GM23338 (cell line): ENCODE measurements at regions not wholly inside any gene's neighbourhood (a gene's known extent, or its start where the extent isn't known, plus 50 kb on each side); places are given as distances from the start of the nearest gene placed in this dataset.

Experiments
- ATAC-seq: fragments of 200-7000 bp; cut with Tn5 transposase; 3 replicates; pipeline ENCODE4 v1.9.1; 2020
- DNase-seq: peaks from one replicate; pipeline ENCODE4 v3.0.0-alpha.2; 2015; ENCODE audit warnings: low spot score
- H2AFZ ChIP-seq: fragments of 200-600 bp; sonication (generic); 2 replicates; pipeline ENCODE4 v1.8.0; 2016; ENCODE audit warnings: antibody characterized with exemption, mild to moderate bottlenecking, moderate library complexity
- H3F3A ChIP-seq: fragments of 200-600 bp; sonication (generic); replicated peaks from 2 replicates; pipeline ENCODE4 v1.8.0; 2017; ENCODE audit warnings: antibody characterized with exemption, mixed run types, low read depth
- H3K27ac ChIP-seq: fragments of 200-600 bp; sonication (generic); 2 replicates; pipeline ENCODE4 v1.6.1; 2016; ENCODE audit warnings: low read depth
- H3K27me3 ChIP-seq: fragments of 200-600 bp; sonication (generic); 2 replicates; pipeline ENCODE4 v1.8.0; 2016; ENCODE audit warnings: mild to moderate bottlenecking, mixed run types, moderate library complexity; ENCODE audit not compliant: insufficient read depth
- H3K36me3 ChIP-seq: fragments of 200-600 bp; sonication (generic); 2 replicates; pipeline ENCODE4 v1.8.0; 2016; ENCODE audit warnings: mild to moderate bottlenecking; ENCODE audit not compliant: insufficient read depth
- H3K4me1 ChIP-seq: fragments of 200-600 bp; sonication (generic); 2 replicates; pipeline ENCODE4 v1.8.0; 2016; ENCODE audit warnings: mild to moderate bottlenecking, moderate library complexity; ENCODE audit not compliant: insufficient read depth
- H3K4me2 ChIP-seq: fragments of 200-600 bp; sonication (generic); 2 replicates; pipeline ENCODE4 v1.7.1; 2017; ENCODE audit warnings: mixed run types
- H3K4me3 ChIP-seq: fragments of 200-600 bp; sonication (generic); 2 replicates; pipeline ENCODE4 v1.6.1; 2016; ENCODE audit warnings: mixed run types
- H3K79me2 ChIP-seq: fragments of 200-600 bp; sonication (generic); replicated peaks from 2 replicates; pipeline ENCODE4 v1.8.0; 2017; ENCODE audit warnings: mild to moderate bottlenecking; ENCODE audit not compliant: insufficient read depth
- H3K9me2 ChIP-seq: fragments of 200-600 bp; sonication (generic); 2 replicates; pipeline ENCODE4 v1.8.0; 2017; ENCODE audit not compliant: insufficient read depth
- H4K20me1 ChIP-seq: fragments of 200-600 bp; sonication (generic); replicated peaks from 2 replicates; pipeline ENCODE4 v1.8.0; 2017; ENCODE audit warnings: mild to moderate bottlenecking; ENCODE audit not compliant: insufficient read depth
- H3K27ac Mint-ChIP-seq: 2 replicates; pipeline ENCODE4 v1.8.0; 2020; ENCODE audit warnings: inconsistent platforms, mild to moderate bottlenecking, moderate library complexity, mixed read lengths
- H3K27me3 Mint-ChIP-seq: 3 replicates; pipeline ENCODE4 v1.8.0; 2022; ENCODE audit warnings: low read depth, mild to moderate bottlenecking, moderate library complexity, mixed read lengths, inconsistent platforms; ENCODE audit not compliant: insufficient read depth, poor library complexity
- H3K36me3 Mint-ChIP-seq: 3 replicates; pipeline ENCODE4 v1.8.0; 2021; ENCODE audit warnings: low read depth, mild to moderate bottlenecking, inconsistent platforms, moderate library complexity, mixed read lengths
- H3K4me1 Mint-ChIP-seq: 3 replicates; pipeline ENCODE4 v1.8.0; 2020; ENCODE audit warnings: mild to moderate bottlenecking, inconsistent platforms, mixed read lengths
- H3K4me3 Mint-ChIP-seq: 3 replicates; pipeline ENCODE4 v1.8.0; 2021; ENCODE audit warnings: moderate library complexity, mild to moderate bottlenecking, inconsistent platforms, mixed read lengths
- H3K9me3 Mint-ChIP-seq: 3 replicates; pipeline ENCODE4 v1.8.0; 2020; ENCODE audit warnings: moderate library complexity, mild to moderate bottlenecking, inconsistent platforms, mixed read lengths
- CREB1 ChIP-seq: fragments of 250-450 bp; sonication (Bioruptor Pico); IDR thresholded peaks from 2 replicates; pipeline ENCODE4 v1.5.0; 2020; ENCODE audit warnings: low read depth, mild to moderate bottlenecking, moderate library complexity
- CTCF ChIP-seq, 2 experiments: fragments of 200-600 bp in 1 of 2; sonication (generic) in 1 of 2; conservative IDR thresholded peaks; 2 replicates each; pipeline versions ENCODE4 v1.5.1 to v1.6.1; 2016 to 2017; ENCODE audit warnings: antibody characterized with exemption in 2 of 2, low read depth in 2 of 2, mild to moderate bottlenecking in 2 of 2, moderate library complexity in 1 of 2
- EZH2 ChIP-seq: fragments of 200-600 bp; sonication (generic); IDR thresholded peaks from one replicate; pipeline ENCODE4 v1.8.0; 2017; ENCODE audit warnings: antibody characterized with exemption, mild to moderate bottlenecking, low read depth; ENCODE audit not compliant: unreplicated experiment
- EZH2phosphoT487 ChIP-seq: fragments of 200-600 bp; sonication (generic); IDR thresholded peaks from one replicate; pipeline ENCODE4 v1.8.1; 2018; ENCODE audit warnings: antibody characterized with exemption; ENCODE audit not compliant: unreplicated experiment
- NANOG ChIP-seq: IDR thresholded peaks from 2 replicates; pipeline ENCODE4 v1.6.1; 2016; ENCODE audit warnings: antibody characterized with exemption, borderline replicate concordance
- POLR2AphosphoS5 ChIP-seq: IDR thresholded peaks from 2 replicates; pipeline ENCODE4 v1.6.1; 2016; ENCODE audit warnings: antibody characterized with exemption, low read depth
- ZNF114 ChIP-seq: fragments of 250-450 bp; sonication (Bioruptor Pico); IDR thresholded peaks from 2 replicates; pipeline ENCODE4 v1.5.0; 2020; ENCODE audit warnings: mild to moderate bottlenecking, moderate library complexity
- ZNF462 ChIP-seq: fragments of 250-450 bp; sonication (Bioruptor Pico); IDR thresholded peaks from 2 replicates; pipeline ENCODE4 v1.5.0; 2020; ENCODE audit warnings: mild to moderate bottlenecking, moderate library complexity

GRCh38 chr7:23909426-23909825, 199.4 kb downstream of the STK31 start:
- H3K4me3 Mint-ChIP-seq = no peak overlapping the region
- H3K27ac Mint-ChIP-seq = no peak overlapping the region
- peaks cover 9% of the 10 kb centered on the region for H3K9me3 Mint-ChIP-seq
- Histone ChIP-seq H3K4me3 (no peak overlapping the region), H3K27me3 (no peaks in the 10 kb centered on the region), H3K79me2 (no peaks in the 10 kb centered on the region), H3K4me1 (no peaks in the 10 kb centered on the region), H4K20me1 (no peaks in the 10 kb centered on the region), H3K27ac (no peak overlapping the region), H3K4me2 (no peak overlapping the region), H3F3A (no peaks in the 10 kb centered on the region), H2AFZ (no peak overlapping the region), H3K36me3 (no peaks in the 10 kb centered on the region), H3K9me2 (no peaks in the 10 kb centered on the region)
- DNase-seq (no peak), ATAC-seq (no peak)
- no peaks in the 10 kb centered on the region for H3K36me3 Mint-ChIP-seq
- TF ChIP-seq EZH2 (no peak), POLR2AphosphoS5 (no peak), ZNF462 (no peak), NANOG (no peak), CREB1 (no peak)
- no peaks in the 10 kb centered on the region for H3K27me3 Mint-ChIP-seq
- no peaks in the 10 kb centered on the region for H3K4me1 Mint-ChIP-seq

- Mint-ChIP-seq H3K27ac (no peak overlapping the region), H3K4me3 (no peak overlapping the region), H3K27me3 (no peaks in the 10 kb centered on the region), H3K4me1 (no peaks in the 10 kb centered on the region), H3K9me3 (peaks cover 9% of the 10 kb centered on the region), H3K36me3 (no peaks in the 10 kb centered on the region)
- H3K79me2 ChIP-seq = no peaks in the 10 kb centered on the region
- H3K9me2 ChIP-seq = no peaks in the 10 kb centered on the region
- no peaks in the 10 kb centered on the region for H4K20me1 ChIP-seq
- DNase-seq (no peak), ATAC-seq (no peak)
- no peak overlapping the region for H3K27ac ChIP-seq
- no peaks in the 10 kb centered on the region for H3F3A ChIP-seq
- no peaks in the 10 kb centered on the region for H3K27me3 ChIP-seq
- no peaks in the 10 kb centered on the region for H3K36me3 ChIP-seq
- H2AFZ ChIP-seq = no peak overlapping the region
- no peak overlapping the region for H3K4me3 ChIP-seq
- no peak overlapping the region for H3K4me2 ChIP-seq
- no peaks in the 10 kb centered on the region for H3K4me1 ChIP-seq
- TF ChIP-seq EZH2 (no peak), ZNF114 (CRISPR knock-in tag) (no peak), EZH2phosphoT487 (no peak), CTCF (conservative IDR thresholded peaks at IDR 0.05; ENCODE audit: low read depth in 2 of 2) (no peak), CREB1 (no peak)
Measured at GRCh38 chr7:23912065-23912464, 202.0 kb downstream of the STK31 start.
